ENCODE measurements at regions not wholly inside any gene's neighbourhood (a gene's known extent, or its start where the extent isn't known, plus 50 kb on each side); places are given as distances from the start of the nearest gene placed in this dataset.

DNA sequence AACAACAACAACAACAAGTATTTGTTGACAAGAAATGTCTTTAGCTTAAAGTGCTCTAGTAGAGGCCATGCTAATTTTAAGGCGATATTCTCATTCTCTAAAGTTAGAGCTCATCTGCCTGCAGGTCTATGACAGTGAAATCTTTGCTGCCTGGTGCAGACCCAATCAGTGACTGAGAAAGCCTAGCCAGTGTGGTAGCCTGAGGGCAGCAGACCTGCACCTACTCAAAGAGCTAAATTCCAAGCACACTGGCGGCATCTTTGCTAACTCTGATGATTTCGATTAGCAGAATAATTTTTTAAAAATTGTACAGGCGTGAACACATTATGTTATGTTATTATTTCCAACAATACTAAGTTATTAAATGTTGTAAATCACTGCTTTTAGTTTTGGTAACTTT is 228.8 kb upstream of the RGMA start:
- no peak for DNase-seq (ENCODE audit: low read depth in 2 of 2)

DNA sequence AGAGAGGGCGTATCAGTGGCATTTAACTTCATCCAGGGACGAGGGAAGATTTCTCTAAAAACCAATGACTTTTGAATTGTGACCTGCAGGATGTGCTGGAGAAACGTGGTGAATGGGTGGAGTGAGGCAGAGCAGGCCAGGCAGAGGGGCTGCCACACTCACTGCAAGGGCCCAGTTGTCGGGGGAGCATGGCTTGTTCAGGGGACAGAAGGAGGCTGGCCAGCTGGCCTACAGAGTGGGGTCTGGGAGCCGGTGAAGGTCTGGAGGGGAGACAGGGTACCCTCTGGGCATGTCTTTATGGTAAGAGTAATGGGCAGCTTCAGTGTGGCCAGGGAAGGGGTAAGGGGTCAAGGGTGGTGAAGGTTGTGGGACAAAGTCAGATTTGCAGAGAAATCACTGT is 225.2 kb upstream of the RGMA start:
- no peak for DNase-seq (ENCODE audit: low read depth in 2 of 2)

GRCh38 chr15:93312891-93313486 is 224.0 kb upstream of the RGMA start:
- no peak for DNase-seq (ENCODE audit: low read depth in 2 of 2)

- no peak for DNase-seq (ENCODE audit: low read depth in 2 of 2)
Observed at GRCh38 chr15:93311620-93312019, 222.6 kb upstream of the RGMA start.

GRCh38 chr15:93308026-93308690 is 219.1 kb upstream of the RGMA start:
- DNase-seq (ENCODE audit: low read depth in 2 of 2), result no peak

DNA sequence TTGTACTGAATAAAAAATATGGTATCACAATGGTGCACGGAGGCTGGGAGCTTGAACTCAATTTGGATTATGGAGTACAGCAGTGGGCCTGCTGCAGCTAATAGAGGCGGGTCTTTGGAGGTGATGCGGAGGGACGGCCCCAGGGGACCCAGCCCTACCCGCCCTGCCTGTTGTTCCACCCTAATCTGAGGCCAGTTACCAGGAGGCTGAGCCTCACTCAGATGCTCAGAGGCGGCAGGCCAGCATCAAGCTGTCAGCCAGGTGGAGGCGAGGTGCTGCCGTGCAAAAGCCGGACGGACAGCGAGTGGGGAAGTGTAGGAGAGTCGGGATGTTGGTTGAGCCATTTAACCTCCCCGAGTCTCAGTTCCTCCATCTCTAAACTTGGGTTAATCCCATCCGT is 218.5 kb upstream of the RGMA start:
- DNase-seq (ENCODE audit: low read depth in 2 of 2), result no peak

DNA sequence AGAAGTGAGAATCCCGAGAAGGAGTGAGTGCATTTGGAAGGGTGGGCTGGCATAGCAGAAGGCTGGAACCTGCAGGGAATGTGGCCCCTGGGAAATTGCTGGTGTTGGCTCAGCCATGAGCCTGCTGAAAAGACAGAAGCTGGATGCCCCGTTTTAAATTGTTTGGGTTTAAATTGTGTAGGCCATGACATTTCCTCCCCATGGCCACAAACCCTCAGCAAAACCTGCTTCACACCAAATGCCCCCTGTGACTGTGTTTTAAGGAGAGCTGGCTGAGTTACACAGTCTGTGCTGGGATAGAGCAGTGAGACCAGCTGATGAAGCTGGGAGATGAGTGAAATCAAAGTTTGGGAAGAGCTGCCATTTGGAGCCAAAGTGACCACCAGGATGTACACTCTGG is 216.3 kb upstream of the RGMA start:
- no peak for DNase-seq (ENCODE audit: low read depth in 2 of 2)

DNA sequence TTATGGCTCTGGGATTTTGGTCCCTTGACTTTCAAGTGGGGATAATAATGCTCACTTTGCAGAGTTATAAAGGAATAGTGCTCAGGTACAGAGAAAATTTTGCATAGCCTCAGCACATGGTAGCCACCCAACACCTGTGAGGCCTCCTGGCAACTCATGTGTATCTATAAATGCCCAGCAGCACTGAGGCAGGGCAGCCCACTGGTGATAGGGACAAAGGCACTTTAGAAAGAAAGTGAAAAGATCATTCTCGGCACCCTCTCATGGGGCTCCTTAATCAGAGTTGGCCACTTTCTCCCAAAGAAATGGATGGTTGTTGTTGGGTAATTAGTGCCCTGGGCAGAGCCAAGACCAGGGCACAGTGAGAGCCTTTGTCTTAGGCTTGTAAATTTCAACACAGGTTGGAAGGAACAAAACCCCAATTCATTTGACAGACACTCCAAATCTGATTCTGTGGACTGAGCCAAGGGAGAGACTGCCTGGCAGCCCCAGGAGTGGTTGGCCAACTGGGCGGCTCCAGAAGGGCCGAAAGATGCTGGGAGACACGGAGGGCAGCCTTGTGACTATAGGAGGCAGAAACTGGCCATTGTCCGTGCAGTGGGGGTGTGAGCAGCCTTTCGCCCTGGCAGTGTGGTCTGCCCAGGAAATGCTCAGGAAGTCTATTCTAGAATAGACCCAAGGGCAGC is 213.2 kb upstream of the RGMA start:
- DNase-seq (ENCODE audit: low read depth in 2 of 2), result no peak

- no peak for DNase-seq (ENCODE audit: low read depth in 2 of 2)
Observed at GRCh38 chr15:93300796-93301195, 211.8 kb upstream of the RGMA start.

DNA sequence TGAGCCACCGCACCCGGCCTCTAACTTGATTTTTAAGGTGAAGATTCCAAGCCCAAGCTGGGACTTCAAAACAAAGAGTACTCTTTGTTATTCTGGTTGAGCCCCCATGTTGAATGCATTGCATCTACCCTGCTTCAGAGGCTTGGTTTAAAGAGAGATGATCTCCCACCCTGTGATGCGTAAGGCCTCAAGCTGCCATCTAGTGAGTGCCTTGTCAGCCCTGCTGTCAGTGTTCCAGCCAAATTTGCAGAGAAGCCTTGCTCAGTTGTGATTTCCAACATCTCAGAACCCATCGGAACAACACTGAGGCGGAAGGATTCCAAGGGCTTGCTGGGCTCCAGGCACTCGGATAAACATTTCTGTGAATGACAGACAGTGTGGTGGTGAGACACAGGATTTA is 210.7 kb upstream of the RGMA start:
- DNase-seq (ENCODE audit: low read depth in 2 of 2), result no peak

DNA sequence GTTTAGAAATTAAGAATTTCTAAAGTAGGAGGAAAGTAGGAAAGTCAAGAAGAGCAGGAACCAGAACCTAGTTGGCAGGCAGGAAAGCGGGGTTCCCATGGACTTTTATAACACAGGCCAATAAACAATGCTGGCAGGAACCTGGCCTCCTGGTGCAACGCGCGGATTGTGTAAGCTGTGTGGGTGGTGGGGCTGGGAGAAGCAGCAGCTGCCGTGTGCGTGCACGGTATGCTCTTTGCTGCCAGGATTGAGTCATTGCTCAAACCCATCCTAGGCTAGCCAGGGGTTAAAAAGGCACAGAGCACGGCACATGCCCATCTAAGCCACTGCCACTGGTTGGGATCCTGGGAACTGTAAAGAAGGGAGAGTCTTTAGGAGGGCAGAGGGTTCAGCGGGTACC is 209.9 kb upstream of the RGMA start:
- no peak for DNase-seq (ENCODE audit: low read depth in 2 of 2)

- DNase-seq (ENCODE audit: low read depth in 2 of 2), result no peak
Observed at GRCh38 chr15:93296759-93297500, 207.9 kb upstream of the RGMA start.

GRCh38 chr15:93294896-93295295 is 205.9 kb upstream of the RGMA start:
- DNase-seq (ENCODE audit: low read depth in 2 of 2), result no peak

GRCh38 chr15:93294066-93294465 is 205.1 kb upstream of the RGMA start:
- no peak for DNase-seq (ENCODE audit: low read depth in 2 of 2)

DNA sequence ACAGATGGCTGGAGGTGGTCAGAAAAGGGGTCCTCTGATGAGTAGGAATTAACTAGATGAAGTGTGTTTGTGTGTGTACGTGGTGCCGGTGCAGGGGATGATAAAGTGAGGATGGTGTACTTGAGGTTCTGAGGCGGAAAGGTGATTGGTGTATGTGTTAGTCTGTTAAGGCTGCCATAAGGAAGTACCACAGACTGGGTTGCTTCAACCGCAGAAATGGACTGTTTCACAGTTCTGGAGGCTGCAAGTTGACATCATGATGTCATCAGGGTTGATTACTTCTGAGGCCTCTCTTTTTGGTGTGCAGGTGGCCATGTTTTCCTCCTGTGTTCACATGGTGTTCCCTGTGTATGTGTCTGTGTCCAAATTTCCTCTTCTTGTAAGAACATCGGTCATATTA is 202.4 kb upstream of the RGMA start:
- DNase-seq (ENCODE audit: low read depth in 2 of 2), result no peak

- no peak for DNase-seq (ENCODE audit: low read depth in 2 of 2)
Observed at GRCh38 chr15:93290618-93290946, 201.6 kb upstream of the RGMA start.

GRCh38 chr15:93289941-93290617 is 201.1 kb upstream of the RGMA start:
- no peak for DNase-seq (ENCODE audit: low read depth in 2 of 2)

DNA sequence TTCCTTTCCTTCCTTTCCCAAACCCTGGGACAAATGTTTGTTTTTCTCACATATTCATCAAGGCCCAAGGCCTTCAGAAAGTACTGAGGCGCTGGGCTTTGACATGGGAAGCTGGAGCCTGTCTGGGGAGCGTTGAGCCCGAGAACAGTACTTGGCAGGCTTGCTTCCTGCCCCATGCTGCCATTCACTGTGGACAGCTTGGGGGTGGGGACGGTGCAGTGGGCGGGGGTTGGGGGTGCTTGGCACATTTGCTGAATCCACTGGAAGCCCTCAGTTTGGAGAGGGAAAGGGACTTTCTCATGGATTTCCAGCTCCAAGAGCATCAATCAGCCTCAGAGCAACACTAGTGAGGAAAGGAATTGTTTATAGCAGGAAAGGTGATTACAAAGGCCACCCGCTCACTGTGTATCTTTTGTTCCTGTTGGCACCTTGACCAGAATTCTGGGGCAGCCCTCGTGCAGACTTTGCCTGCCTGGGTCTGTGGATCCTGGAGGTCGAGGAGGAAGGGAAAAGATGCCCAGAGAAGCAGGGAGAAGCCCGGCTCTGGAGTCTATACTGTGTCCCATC is 199.8 kb upstream of the RGMA start:
- no peak for DNase-seq (ENCODE audit: low read depth in 2 of 2)

- no peak for DNase-seq (ENCODE audit: low read depth in 2 of 2)
Observed at GRCh38 chr15:93286446-93286845, 197.4 kb upstream of the RGMA start.

GRCh38 chr15:93283854-93284253 is 194.8 kb upstream of the RGMA start:
- DNase-seq (ENCODE audit: low read depth in 2 of 2), result no peak

DNA sequence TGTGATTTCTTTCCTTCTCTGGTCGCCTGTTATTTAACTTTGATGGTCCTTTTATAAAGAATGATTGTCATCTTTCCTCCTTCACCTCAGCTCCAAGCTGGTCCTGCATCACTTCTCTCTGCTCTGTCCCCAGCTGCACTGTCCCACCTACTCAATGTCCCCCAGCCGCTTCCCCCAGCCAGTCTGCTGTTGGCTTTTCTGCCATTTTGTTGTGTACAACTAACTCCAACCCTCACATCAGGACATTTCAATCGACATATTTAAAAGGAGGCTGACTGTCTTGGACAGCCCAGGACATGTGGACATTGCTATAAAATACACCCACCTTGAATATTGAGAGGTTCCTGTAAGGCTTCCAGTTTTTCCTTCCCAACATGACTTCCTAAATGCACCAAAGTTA is 193.8 kb upstream of the RGMA start:
- no peak for DNase-seq (ENCODE audit: low read depth in 2 of 2)

DNA sequence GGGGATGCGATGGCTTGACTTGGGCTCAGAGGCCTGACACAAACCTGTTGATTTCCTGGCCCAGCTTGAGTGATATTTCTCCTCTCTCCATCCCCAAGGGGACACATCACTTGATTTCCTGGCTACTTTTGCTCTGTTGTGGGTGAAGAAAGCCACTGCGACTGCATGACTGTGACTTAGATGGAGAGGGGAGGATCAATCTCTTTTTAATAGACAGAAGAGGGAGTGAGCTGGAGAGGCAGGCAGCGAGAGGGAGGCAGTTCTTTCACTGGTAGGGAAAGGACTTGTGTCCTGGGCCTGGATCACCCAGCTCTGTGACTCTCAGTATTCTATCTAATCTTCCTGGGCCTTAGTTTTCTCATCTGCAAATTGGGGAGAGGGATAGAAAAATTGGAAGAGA is 189.8 kb upstream of the RGMA start:
- DNase-seq (ENCODE audit: low read depth in 2 of 2), result no peak

Data from stimulated activated CD8-positive, alpha-beta memory T cell treated with anti-CD3 and anti-CD28 coated beads, Interleukin-15, amount 100 ng/mL, for 4 hours (primary cell).